ENCODE measurements at regions not wholly inside any gene's neighbourhood (a gene's known extent, or its start where the extent isn't known, plus 50 kb on each side); places are given as distances from the start of the nearest gene placed in this dataset.
A peak's percentile ranks its signal among the peaks of the same experiment; 100 is the strongest.

- no peaks in the 10 kb centered on the region for H3K9me2 ChIP-seq (ENCODE audit: low read depth, low read length)
- TF ChIP-seq CTCF (IDR thresholded peaks at IDR 0.05; ENCODE audit: low read length) (no peak), EZH2 (IDR thresholded peaks at IDR 0.05; ENCODE audit: borderline replicate concordance, low read length) (no peak)
- H3K27ac ChIP-seq (ENCODE audit: low read depth, low read length, poor library complexity, severe bottlenecking), result no peak overlapping the region
- no peaks in the 10 kb centered on the region for H3K27me3 ChIP-seq (ENCODE audit: insufficient read depth, low read length)
- no peaks in the 10 kb centered on the region for H3K36me3 ChIP-seq (ENCODE audit: insufficient read depth, low read length)
- no peaks in the 10 kb centered on the region for H3K9me3 ChIP-seq (ENCODE audit: low read length)
- H2AFZ ChIP-seq (ENCODE audit: low read length), result no peak overlapping the region
- no peak overlapping the region for H3K9ac ChIP-seq (ENCODE audit: low read length)
- H3K79me2 ChIP-seq (ENCODE audit: insufficient read depth, low read length), result no peaks in the 10 kb centered on the region
- no peaks in the 10 kb centered on the region for H3F3A ChIP-seq (ENCODE audit: insufficient read depth, low read length)
- no peak overlapping the region for H3K4me3 ChIP-seq (ENCODE audit: low read depth, low read length, poor library complexity, severe bottlenecking)
- H4K20me1 ChIP-seq (ENCODE audit: insufficient read depth, low read length), result no peaks in the 10 kb centered on the region
- no peak overlapping the region for H3K4me2 ChIP-seq (ENCODE audit: low read length)
- no peaks in the 10 kb centered on the region for H3K4me1 ChIP-seq (ENCODE audit: insufficient read depth, low read length, severe bottlenecking)
These were observed 392.8 kb upstream of the RORA start for GRCh38 chr15:61621865-61622264.

GRCh38 chr15:61621146-61621545 is 392.0 kb upstream of the RORA start:
- TF ChIP-seq EZH2 (IDR thresholded peaks at IDR 0.05; ENCODE audit: borderline replicate concordance, low read length), result no peak
- TF ChIP-seq CTCF (IDR thresholded peaks at IDR 0.05; ENCODE audit: low read length), result peak; percentile 29
- no peak overlapping the region for H2AFZ ChIP-seq (ENCODE audit: low read length)
- no peak overlapping the region for H3K27ac ChIP-seq (ENCODE audit: low read depth, low read length, poor library complexity, severe bottlenecking)
- H4K20me1 ChIP-seq (ENCODE audit: insufficient read depth, low read length), result no peaks in the 10 kb centered on the region
- no peaks in the 10 kb centered on the region for H3K27me3 ChIP-seq (ENCODE audit: insufficient read depth, low read length)
- H3K9ac ChIP-seq (ENCODE audit: low read length), result no peak overlapping the region
- no peaks in the 10 kb centered on the region for H3K36me3 ChIP-seq (ENCODE audit: insufficient read depth, low read length)
- no peaks in the 10 kb centered on the region for H3K4me1 ChIP-seq (ENCODE audit: insufficient read depth, low read length, severe bottlenecking)
- no peaks in the 10 kb centered on the region for H3K9me2 ChIP-seq (ENCODE audit: low read depth, low read length)
- no peak overlapping the region for H3K4me2 ChIP-seq (ENCODE audit: low read length)
- no peaks in the 10 kb centered on the region for H3K9me3 ChIP-seq (ENCODE audit: low read length)
- H3F3A ChIP-seq (ENCODE audit: insufficient read depth, low read length), result no peaks in the 10 kb centered on the region
- no peaks in the 10 kb centered on the region for H3K79me2 ChIP-seq (ENCODE audit: insufficient read depth, low read length)
- no peak overlapping the region for H3K4me3 ChIP-seq (ENCODE audit: low read depth, low read length, poor library complexity, severe bottlenecking)

- Histone ChIP-seq H3K9me2 (ENCODE audit: low read depth, low read length) (no peaks in the 10 kb centered on the region), H4K20me1 (ENCODE audit: insufficient read depth, low read length) (no peaks in the 10 kb centered on the region), H3K9ac (ENCODE audit: low read length) (no peak overlapping the region), H3K4me2 (ENCODE audit: low read length) (no peak overlapping the region), H3F3A (ENCODE audit: insufficient read depth, low read length) (no peaks in the 10 kb centered on the region), H2AFZ (ENCODE audit: low read length) (no peak overlapping the region), H3K4me3 (ENCODE audit: low read depth, low read length, poor library complexity, severe bottlenecking) (no peak overlapping the region), H3K36me3 (ENCODE audit: insufficient read depth, low read length) (no peaks in the 10 kb centered on the region), H3K27me3 (ENCODE audit: insufficient read depth, low read length) (no peaks in the 10 kb centered on the region), H3K9me3 (ENCODE audit: low read length) (no peaks in the 10 kb centered on the region), H3K27ac (ENCODE audit: low read depth, low read length, poor library complexity, severe bottlenecking) (no peak overlapping the region), H3K4me1 (ENCODE audit: insufficient read depth, low read length, severe bottlenecking) (no peaks in the 10 kb centered on the region), H3K79me2 (ENCODE audit: insufficient read depth, low read length) (no peaks in the 10 kb centered on the region)
- TF ChIP-seq EZH2 (IDR thresholded peaks at IDR 0.05; ENCODE audit: borderline replicate concordance, low read length), result no peak
- TF ChIP-seq CTCF (IDR thresholded peaks at IDR 0.05; ENCODE audit: low read length), result no peak
These were observed 391.0 kb upstream of the RORA start for GRCh38 chr15:61620151-61620550.
